ENCODE measurements at regions not wholly inside any gene's neighbourhood (a gene's known extent, or its start where the extent isn't known, plus 50 kb on each side); places are given as distances from the start of the nearest gene placed in this dataset.

- H3K9me3 ChIP-seq: no peaks in the 10 kb centered on the region
- TF ChIP-seq Cebpa-rat (IDR thresholded peaks at IDR 0.05): no peak
- H3K4me2 ChIP-seq: no peak overlapping the region
- H3K4me1 ChIP-seq: no peaks in the 10 kb centered on the region
- H4K20me1 ChIP-seq: no peaks in the 10 kb centered on the region
- H3K9ac ChIP-seq: no peak overlapping the region
- no peak overlapping the region for H3K27ac ChIP-seq
- no peaks in the 10 kb centered on the region for H3K27me3 ChIP-seq
- H3K4me3 ChIP-seq: no peak overlapping the region
- H3K36me3 ChIP-seq: no peaks in the 10 kb centered on the region
Measured at GRCh38 chr12:73384592-73384991, 1112.4 kb downstream of the TRHDE start.

GRCh38 chr12:73390261-73390660, 1118.1 kb downstream of the TRHDE start:
- Histone ChIP-seq H3K4me2 (no peak overlapping the region), H3K9ac (no peak overlapping the region), H3K4me3 (no peak overlapping the region), H3K27me3 (no peaks in the 10 kb centered on the region), H4K20me1 (no peaks in the 10 kb centered on the region), H3K27ac (no peak overlapping the region), H3K36me3 (no peaks in the 10 kb centered on the region), H3K4me1 (no peaks in the 10 kb centered on the region), H3K9me3 (no peaks in the 10 kb centered on the region)
- no peak for TF ChIP-seq Cebpa-rat (IDR thresholded peaks at IDR 0.05)

GRCh38 chr12:73413051-73413450, 1124.6 kb upstream of the ATXN7L3B start:
- peaks cover 13% of the 10 kb centered on the region for H3K9me3 ChIP-seq
- TF ChIP-seq Cebpa-rat (IDR thresholded peaks at IDR 0.05): no peak
- no peak overlapping the region for H3K4me2 ChIP-seq
- no peaks in the 10 kb centered on the region for H3K27me3 ChIP-seq
- no peaks in the 10 kb centered on the region for H3K36me3 ChIP-seq
- H3K4me1 ChIP-seq: no peaks in the 10 kb centered on the region
- no peak overlapping the region for H3K9ac ChIP-seq
- no peak overlapping the region for H3K4me3 ChIP-seq
- H3K27ac ChIP-seq: no peak overlapping the region
- no peaks in the 10 kb centered on the region for H4K20me1 ChIP-seq

GRCh38 chr12:73413974-73414373, 1123.7 kb upstream of the ATXN7L3B start:
- TF ChIP-seq Cebpa-rat (IDR thresholded peaks at IDR 0.05): no peak
- Histone ChIP-seq H3K4me1 (no peaks in the 10 kb centered on the region), H3K4me2 (no peak overlapping the region), H3K4me3 (no peak overlapping the region), H3K36me3 (no peaks in the 10 kb centered on the region), H3K9ac (no peak overlapping the region), H4K20me1 (no peaks in the 10 kb centered on the region), H3K27me3 (no peaks in the 10 kb centered on the region), H3K9me3 (peaks cover 13% of the 10 kb centered on the region), H3K27ac (no peak overlapping the region)

GRCh38 chr12:73414926-73415325, 1122.7 kb upstream of the ATXN7L3B start:
- peaks cover 13% of the 10 kb centered on the region for H3K9me3 ChIP-seq
- H3K9ac ChIP-seq: no peak overlapping the region
- no peak overlapping the region for H3K4me3 ChIP-seq
- TF ChIP-seq Cebpa-rat (IDR thresholded peaks at IDR 0.05): no peak
- H3K27me3 ChIP-seq: no peaks in the 10 kb centered on the region
- H3K4me2 ChIP-seq: no peak overlapping the region
- no peaks in the 10 kb centered on the region for H3K36me3 ChIP-seq
- H4K20me1 ChIP-seq: no peaks in the 10 kb centered on the region
- no peak overlapping the region for H3K27ac ChIP-seq
- H3K4me1 ChIP-seq: no peaks in the 10 kb centered on the region

GRCh38 chr12:73418541-73418940, 1119.1 kb upstream of the ATXN7L3B start:
- Histone ChIP-seq H3K27me3 (no peaks in the 10 kb centered on the region), H3K27ac (no peak overlapping the region), H3K9ac (no peak overlapping the region), H3K4me2 (no peak overlapping the region), H3K4me3 (no peak overlapping the region), H3K36me3 (no peaks in the 10 kb centered on the region), H3K4me1 (no peaks in the 10 kb centered on the region), H3K9me3 (peaks cover 9% of the 10 kb centered on the region), H4K20me1 (no peaks in the 10 kb centered on the region)
- TF ChIP-seq Cebpa-rat (IDR thresholded peaks at IDR 0.05): no peak

- peak overlapping the region; percentile 48 for H3K4me2 ChIP-seq
- H4K20me1 ChIP-seq: no peaks in the 10 kb centered on the region
- H3K9ac ChIP-seq: no peak overlapping the region
- H3K27me3 ChIP-seq: no peaks in the 10 kb centered on the region
- H3K27ac ChIP-seq: no peak overlapping the region
- no peaks in the 10 kb centered on the region for H3K36me3 ChIP-seq
- H3K9me3 ChIP-seq: peaks cover 24% of the 10 kb centered on the region
- TF ChIP-seq Cebpa-rat (IDR thresholded peaks at IDR 0.05): no peak
- no peaks in the 10 kb centered on the region for H3K4me1 ChIP-seq
- no peak overlapping the region for H3K4me3 ChIP-seq
Measured at GRCh38 chr12:73421832-73422231, 1115.8 kb upstream of the ATXN7L3B start.

- Histone ChIP-seq H3K27ac (no peak overlapping the region), H3K36me3 (no peaks in the 10 kb centered on the region), H3K4me1 (no peaks in the 10 kb centered on the region), H3K4me3 (no peak overlapping the region), H4K20me1 (no peaks in the 10 kb centered on the region), H3K9me3 (peaks cover 24% of the 10 kb centered on the region), H3K27me3 (no peaks in the 10 kb centered on the region), H3K4me2 (no peak overlapping the region), H3K9ac (no peak overlapping the region)
- TF ChIP-seq Cebpa-rat (IDR thresholded peaks at IDR 0.05): no peak
Measured at GRCh38 chr12:73424484-73424883, 1113.2 kb upstream of the ATXN7L3B start.

- peaks cover 7% of the 10 kb centered on the region; the same call in 1 of the 2 replicates for H3K4me1 ChIP-seq
- H3K9ac ChIP-seq: no peak overlapping the region
- TF ChIP-seq Cebpa-rat (IDR thresholded peaks at IDR 0.05): no peak
- no peak overlapping the region for H3K4me3 ChIP-seq
- H3K9me3 ChIP-seq: no peaks in the 10 kb centered on the region
- no peak overlapping the region for H3K27ac ChIP-seq
- no peaks in the 10 kb centered on the region for H4K20me1 ChIP-seq
- no peaks in the 10 kb centered on the region for H3K36me3 ChIP-seq
- H3K27me3 ChIP-seq: no peaks in the 10 kb centered on the region
- peak overlapping the region; percentile 46 for H3K4me2 ChIP-seq
Measured at GRCh38 chr12:73445658-73446324, 1091.8 kb upstream of the ATXN7L3B start.

GRCh38 chr12:73452672-73453469, 1084.8 kb upstream of the ATXN7L3B start:
- H3K27me3 ChIP-seq: no peaks in the 10 kb centered on the region
- H3K4me2 ChIP-seq: peak overlapping the region; percentile 15; the same call in 1 of the 2 replicates
- H3K4me3 ChIP-seq: no peak overlapping the region
- H3K4me1 ChIP-seq: peaks cover 10% of the 10 kb centered on the region
- no peaks in the 10 kb centered on the region for H3K36me3 ChIP-seq
- H3K27ac ChIP-seq: no peak overlapping the region
- no peaks in the 10 kb centered on the region for H3K9me3 ChIP-seq
- H3K9ac ChIP-seq: no peak overlapping the region
- H4K20me1 ChIP-seq: no peaks in the 10 kb centered on the region
- no peak for TF ChIP-seq Cebpa-rat (IDR thresholded peaks at IDR 0.05)
